AML-193 (cell line): ENCODE measurements at regions not wholly inside any gene's neighbourhood (a gene's known extent, or its start where the extent isn't known, plus 50 kb on each side); places are given as distances from the start of the nearest gene placed in this dataset.

Source experiments
- DNase-seq, 2 experiments: peaks; one replicate each; lab custom pipeline; 2025; lab: John Stamatoyannopoulos, UW

GRCh38 chr2:51237626-51238271 is 205.8 kb upstream of the NRXN1 start:
- no peak for DNase-seq

GRCh38 chr2:51232027-51232426 is 200.1 kb upstream of the NRXN1 start:
- no peak for DNase-seq

GRCh38 chr2:51231071-51231470 is 199.1 kb upstream of the NRXN1 start:
- DNase-seq = no peak

GRCh38 chr2:51225377-51225776 is 193.4 kb upstream of the NRXN1 start:
- no peak for DNase-seq

- peak; percentile 13 to 24 for DNase-seq
Observed at GRCh38 chr2:51224790-51225189, 192.9 kb upstream of the NRXN1 start.

- no peak for DNase-seq
Observed at GRCh38 chr2:51222106-51222505, 190.2 kb upstream of the NRXN1 start.

GRCh38 chr2:51220606-51221005 is 188.7 kb upstream of the NRXN1 start:
- DNase-seq = peak in 1 of 2 experiments; percentile 9

- DNase-seq = no peak
Observed at GRCh38 chr2:51220080-51220479, 188.1 kb upstream of the NRXN1 start.

- DNase-seq = no peak
Observed at GRCh38 chr2:51219468-51219867, 187.5 kb upstream of the NRXN1 start.

GRCh38 chr2:51218047-51218446 is 186.1 kb upstream of the NRXN1 start:
- DNase-seq = no peak

- no peak for DNase-seq
Observed at GRCh38 chr2:51213826-51214225, 181.9 kb upstream of the NRXN1 start.

GRCh38 chr2:51212374-51212773 is 180.4 kb upstream of the NRXN1 start:
- no peak for DNase-seq

- DNase-seq = peak in 1 of 2 experiments; percentile 4
Observed at GRCh38 chr2:51208521-51208920, 176.6 kb upstream of the NRXN1 start.

- no peak for DNase-seq
Observed at GRCh38 chr2:51201295-51201694, 169.4 kb upstream of the NRXN1 start.

GRCh38 chr2:51194656-51195055 is 162.7 kb upstream of the NRXN1 start:
- no peak for DNase-seq

GRCh38 chr2:51170273-51170672 is 138.3 kb upstream of the NRXN1 start:
- no peak for DNase-seq

GRCh38 chr2:51165534-51166260 is 133.8 kb upstream of the NRXN1 start:
- DNase-seq = peak; percentile 27 to 54

GRCh38 chr2:51158251-51158650 is 126.3 kb upstream of the NRXN1 start:
- DNase-seq = no peak

GRCh38 chr2:51153236-51153635 is 121.3 kb upstream of the NRXN1 start:
- no peak for DNase-seq

- no peak for DNase-seq
Observed at GRCh38 chr2:51151490-51152140, 119.7 kb upstream of the NRXN1 start.

- no peak for DNase-seq
Observed at GRCh38 chr2:51149725-51150124, 117.8 kb upstream of the NRXN1 start.

GRCh38 chr2:51145761-51146160 is 113.8 kb upstream of the NRXN1 start:
- DNase-seq = no peak

- no peak for DNase-seq
Observed at GRCh38 chr2:51120754-51121280, 88.9 kb upstream of the NRXN1 start.
